ENCODE measurements at regions not wholly inside any gene's neighbourhood (a gene's known extent, or its start where the extent isn't known, plus 50 kb on each side); places are given as distances from the start of the nearest gene placed in this dataset.

DNA sequence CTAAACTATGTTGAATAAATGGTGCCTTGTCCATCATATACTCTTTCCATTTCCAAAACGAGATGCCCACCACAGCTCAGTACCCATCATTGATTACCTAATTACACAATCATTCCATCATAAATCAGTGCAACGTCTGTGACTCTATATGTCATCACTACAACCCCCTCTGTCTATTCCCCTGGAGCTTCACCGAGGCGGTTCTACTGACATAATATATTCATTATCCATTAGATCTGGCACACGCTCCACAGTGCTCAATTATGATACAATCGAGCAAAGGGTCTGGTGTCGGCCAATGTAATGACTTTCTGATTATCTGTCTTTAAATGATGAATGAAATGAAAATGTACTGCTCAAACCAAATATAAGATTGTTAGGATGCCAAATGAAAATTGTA is 1737.7 kb upstream of the WWC1 start:
- TF ChIP-seq, protein P1, sequence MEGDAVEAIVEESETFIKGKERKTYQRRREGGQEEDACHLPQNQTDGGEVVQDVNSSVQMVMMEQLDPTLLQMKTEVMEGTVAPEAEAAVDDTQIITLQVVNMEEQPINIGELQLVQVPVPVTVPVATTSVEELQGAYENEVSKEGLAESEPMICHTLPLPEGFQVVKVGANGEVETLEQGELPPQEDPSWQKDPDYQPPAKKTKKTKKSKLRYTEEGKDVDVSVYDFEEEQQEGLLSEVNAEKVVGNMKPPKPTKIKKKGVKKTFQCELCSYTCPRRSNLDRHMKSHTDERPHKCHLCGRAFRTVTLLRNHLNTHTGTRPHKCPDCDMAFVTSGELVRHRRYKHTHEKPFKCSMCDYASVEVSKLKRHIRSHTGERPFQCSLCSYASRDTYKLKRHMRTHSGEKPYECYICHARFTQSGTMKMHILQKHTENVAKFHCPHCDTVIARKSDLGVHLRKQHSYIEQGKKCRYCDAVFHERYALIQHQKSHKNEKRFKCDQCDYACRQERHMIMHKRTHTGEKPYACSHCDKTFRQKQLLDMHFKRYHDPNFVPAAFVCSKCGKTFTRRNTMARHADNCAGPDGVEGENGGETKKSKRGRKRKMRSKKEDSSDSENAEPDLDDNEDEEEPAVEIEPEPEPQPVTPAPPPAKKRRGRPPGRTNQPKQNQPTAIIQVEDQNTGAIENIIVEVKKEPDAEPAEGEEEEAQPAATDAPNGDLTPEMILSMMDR (IDR thresholded peaks at IDR 0.05 in 8 of 11, conservative IDR thresholded peaks at IDR 0.05 in 3 of 11), result no peak
- TF ChIP-seq POLR2A (IDR thresholded peaks at IDR 0.05), result no peak
